ENCODE measurements at regions not wholly inside any gene's neighbourhood (a gene's known extent, or its start where the extent isn't known, plus 50 kb on each side); places are given as distances from the start of the nearest gene placed in this dataset.

DNA sequence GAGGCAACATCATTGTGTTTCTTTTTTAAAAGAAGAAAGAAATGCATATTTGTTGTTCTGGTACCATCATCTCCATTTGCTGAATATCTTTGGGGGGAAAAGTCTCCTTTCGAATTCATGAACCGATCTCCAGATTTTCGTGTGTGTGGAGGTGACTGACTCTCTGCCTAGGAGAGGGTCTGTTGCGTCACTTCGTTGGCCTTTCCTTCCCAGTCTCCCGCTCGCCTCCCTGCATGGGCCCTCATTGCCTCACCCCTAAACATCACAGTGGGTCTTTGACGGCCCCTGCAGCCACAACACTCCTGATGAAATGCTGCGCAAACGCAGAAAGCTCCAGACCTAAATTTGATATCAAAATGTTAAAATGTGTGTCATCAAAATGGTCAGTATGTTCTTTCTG is 103.2 kb upstream of the RALGPS2 start:
- WGBS (ENCODE audit: missing lambda C conversion rate), result 84% methylated on average over 10 of the region's 10 CpGs
- no peak for DNase-seq (ENCODE audit: low read depth in 1 of 2, low spot score in 1 of 2)
- H3K4me3 ChIP-seq, result no peak overlapping the region
- no peaks in the 10 kb centered on the region for H3K9me3 ChIP-seq
- no peak overlapping the region for H3K4me2 ChIP-seq
- POLR2A ChIA-PET, result no interaction called here
- H3K4me1 ChIP-seq, result no peaks in the 10 kb centered on the region
- no peak overlapping the region for H3K27ac ChIP-seq
- CTCF ChIA-PET, result no interaction called here
- ATAC-seq, result no peak
- no peak for TF ChIP-seq HOXA7 (CRISPR knock-in tag; IDR thresholded peaks at IDR 0.05)
- TF ChIP-seq, protein P1, sequence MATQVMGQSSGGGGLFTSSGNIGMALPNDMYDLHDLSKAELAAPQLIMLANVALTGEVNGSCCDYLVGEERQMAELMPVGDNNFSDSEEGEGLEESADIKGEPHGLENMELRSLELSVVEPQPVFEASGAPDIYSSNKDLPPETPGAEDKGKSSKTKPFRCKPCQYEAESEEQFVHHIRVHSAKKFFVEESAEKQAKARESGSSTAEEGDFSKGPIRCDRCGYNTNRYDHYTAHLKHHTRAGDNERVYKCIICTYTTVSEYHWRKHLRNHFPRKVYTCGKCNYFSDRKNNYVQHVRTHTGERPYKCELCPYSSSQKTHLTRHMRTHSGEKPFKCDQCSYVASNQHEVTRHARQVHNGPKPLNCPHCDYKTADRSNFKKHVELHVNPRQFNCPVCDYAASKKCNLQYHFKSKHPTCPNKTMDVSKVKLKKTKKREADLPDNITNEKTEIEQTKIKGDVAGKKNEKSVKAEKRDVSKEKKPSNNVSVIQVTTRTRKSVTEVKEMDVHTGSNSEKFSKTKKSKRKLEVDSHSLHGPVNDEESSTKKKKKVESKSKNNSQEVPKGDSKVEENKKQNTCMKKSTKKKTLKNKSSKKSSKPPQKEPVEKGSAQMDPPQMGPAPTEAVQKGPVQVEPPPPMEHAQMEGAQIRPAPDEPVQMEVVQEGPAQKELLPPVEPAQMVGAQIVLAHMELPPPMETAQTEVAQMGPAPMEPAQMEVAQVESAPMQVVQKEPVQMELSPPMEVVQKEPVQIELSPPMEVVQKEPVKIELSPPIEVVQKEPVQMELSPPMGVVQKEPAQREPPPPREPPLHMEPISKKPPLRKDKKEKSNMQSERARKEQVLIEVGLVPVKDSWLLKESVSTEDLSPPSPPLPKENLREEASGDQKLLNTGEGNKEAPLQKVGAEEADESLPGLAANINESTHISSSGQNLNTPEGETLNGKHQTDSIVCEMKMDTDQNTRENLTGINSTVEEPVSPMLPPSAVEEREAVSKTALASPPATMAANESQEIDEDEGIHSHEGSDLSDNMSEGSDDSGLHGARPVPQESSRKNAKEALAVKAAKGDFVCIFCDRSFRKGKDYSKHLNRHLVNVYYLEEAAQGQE (IDR thresholded peaks at IDR 0.05), result no peak
- no peak for TF ChIP-seq KDM5A (IDR thresholded peaks at IDR 0.05)
- TF ChIP-seq BHLHE40 (IDR thresholded peaks at IDR 0.05; ENCODE audit: low read depth, low read length), result no peak
- TF ChIP-seq ESRRA (IDR thresholded peaks at IDR 0.05; ENCODE audit: borderline replicate concordance, low read length), result no peak
- no peak for FAIRE-seq

DNA sequence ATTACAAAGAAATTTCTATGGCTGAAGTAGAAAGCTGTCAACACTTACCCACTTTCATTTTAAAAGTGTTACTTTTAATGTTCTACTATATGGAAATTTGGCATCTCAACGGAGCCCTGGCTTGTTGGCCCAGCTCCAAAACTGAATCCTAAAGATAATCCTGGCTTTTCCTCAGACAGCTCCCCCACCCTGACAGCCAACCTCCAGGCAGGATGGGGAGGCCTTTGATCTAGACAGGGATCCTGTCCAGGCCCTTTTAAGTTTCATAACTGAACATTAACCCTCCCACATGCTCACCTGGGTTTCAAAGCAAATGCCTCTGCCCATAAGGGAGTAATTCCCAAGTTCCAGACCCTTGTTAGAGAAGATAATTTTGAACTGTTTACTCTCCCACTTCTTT is 99.3 kb upstream of the RALGPS2 start:
- WGBS (ENCODE audit: missing lambda C conversion rate), result 28% methylated on average over 1 of the region's 1 CpG
- Histone ChIP-seq H3K9me3 (no peaks in the 10 kb centered on the region), H3K27ac (no peak overlapping the region), H3K4me1 (no peaks in the 10 kb centered on the region), H3K4me2 (no peak overlapping the region), H3K4me3 (no peak overlapping the region)
- TF ChIP-seq, protein P2, sequence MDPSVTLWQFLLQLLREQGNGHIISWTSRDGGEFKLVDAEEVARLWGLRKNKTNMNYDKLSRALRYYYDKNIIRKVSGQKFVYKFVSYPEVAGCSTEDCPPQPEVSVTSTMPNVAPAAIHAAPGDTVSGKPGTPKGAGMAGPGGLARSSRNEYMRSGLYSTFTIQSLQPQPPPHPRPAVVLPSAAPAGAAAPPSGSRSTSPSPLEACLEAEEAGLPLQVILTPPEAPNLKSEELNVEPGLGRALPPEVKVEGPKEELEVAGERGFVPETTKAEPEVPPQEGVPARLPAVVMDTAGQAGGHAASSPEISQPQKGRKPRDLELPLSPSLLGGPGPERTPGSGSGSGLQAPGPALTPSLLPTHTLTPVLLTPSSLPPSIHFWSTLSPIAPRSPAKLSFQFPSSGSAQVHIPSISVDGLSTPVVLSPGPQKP (IDR thresholded peaks at IDR 0.05; ENCODE audit: low read depth, low read length), result no peak
- TF ChIP-seq RFX5 (IDR thresholded peaks at IDR 0.05), result no peak
- TF ChIP-seq KDM5A (IDR thresholded peaks at IDR 0.05), result no peak
- TF ChIP-seq RAD21 (conservative IDR thresholded peaks at IDR 0.05 in 1 of 2, IDR thresholded peaks at IDR 0.05 in 1 of 2), result no peak
- no peak for TF ChIP-seq NFE2L2 (conservative IDR thresholded peaks at IDR 0.05; ENCODE audit: low read length)
- TF ChIP-seq GATA3 (IDR thresholded peaks at IDR 0.05; ENCODE audit: borderline replicate concordance), result no peak
- ChIA-PET POLR2A (no interaction called here), CTCF (no interaction called here)
- ATAC-seq, result no peak
- no peak for DNase-seq (ENCODE audit: low read depth in 1 of 2, low spot score in 1 of 2)
- no peak for FAIRE-seq

DNA sequence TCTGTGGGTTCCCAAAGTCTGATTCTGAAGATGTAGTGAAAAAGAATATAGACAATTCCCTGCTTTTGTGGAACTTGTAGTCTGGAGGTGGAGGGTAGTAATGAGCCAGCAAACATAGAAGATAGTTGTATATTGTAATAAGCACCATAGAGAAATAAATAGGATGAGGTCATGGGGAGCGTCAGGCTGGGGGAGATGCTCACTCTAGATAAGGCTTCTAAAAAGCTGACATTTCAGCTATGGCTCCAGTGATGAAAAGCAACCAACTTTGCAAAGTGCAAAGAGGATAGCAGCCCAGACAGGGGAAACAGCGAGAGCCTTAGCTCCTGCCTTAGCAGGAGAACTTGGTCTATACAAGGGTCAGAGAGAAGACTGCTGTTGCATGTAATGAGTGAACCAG is 98.0 kb upstream of the RALGPS2 start:
- FAIRE-seq (no peak), ATAC-seq (no peak), DNase-seq (ENCODE audit: low read depth in 1 of 2, low spot score in 1 of 2) (no peak)
- 81% methylated on average over 2 of the region's 2 CpGs for WGBS (ENCODE audit: missing lambda C conversion rate)
- ChIA-PET CTCF (interaction anchor here (1.2 kb wide), 1 partner anchor 24 kb away, joined by 4 read pairs; no protein-coding TSS in a partner anchor), POLR2A (no interaction called here)
- H3K4me2 ChIP-seq, result no peak overlapping the region
- no peaks in the 10 kb centered on the region for H3K9me3 ChIP-seq
- no peaks in the 10 kb centered on the region for H3K4me1 ChIP-seq
- no peak overlapping the region for H3K4me3 ChIP-seq
- TF ChIP-seq RARB (CRISPR knock-in tag; IDR thresholded peaks at IDR 0.05) (no peak), EHMT2 (IDR thresholded peaks at IDR 0.05; ENCODE audit: low read depth) (no peak), EP300 (IDR thresholded peaks at IDR 0.05) (no peak), NR3C1 (IDR thresholded peaks at IDR 0.05) (no peak), RFX5 (IDR thresholded peaks at IDR 0.05) (no peak), HOXB5 (CRISPR knock-in tag; IDR thresholded peaks at IDR 0.05) (no peak), KDM1A (IDR thresholded peaks at IDR 0.05; ENCODE audit: low read depth) (no peak), MAFK (IDR thresholded peaks at IDR 0.05; ENCODE audit: partially characterized antibody) (no peak), ZFP36 (IDR thresholded peaks at IDR 0.05; ENCODE audit: borderline replicate concordance, partially characterized antibody) (no peak), MAZ (IDR thresholded peaks at IDR 0.05; ENCODE audit: borderline replicate concordance, low read depth, low read length) (no peak)
- TF ChIP-seq, protein P3, sequence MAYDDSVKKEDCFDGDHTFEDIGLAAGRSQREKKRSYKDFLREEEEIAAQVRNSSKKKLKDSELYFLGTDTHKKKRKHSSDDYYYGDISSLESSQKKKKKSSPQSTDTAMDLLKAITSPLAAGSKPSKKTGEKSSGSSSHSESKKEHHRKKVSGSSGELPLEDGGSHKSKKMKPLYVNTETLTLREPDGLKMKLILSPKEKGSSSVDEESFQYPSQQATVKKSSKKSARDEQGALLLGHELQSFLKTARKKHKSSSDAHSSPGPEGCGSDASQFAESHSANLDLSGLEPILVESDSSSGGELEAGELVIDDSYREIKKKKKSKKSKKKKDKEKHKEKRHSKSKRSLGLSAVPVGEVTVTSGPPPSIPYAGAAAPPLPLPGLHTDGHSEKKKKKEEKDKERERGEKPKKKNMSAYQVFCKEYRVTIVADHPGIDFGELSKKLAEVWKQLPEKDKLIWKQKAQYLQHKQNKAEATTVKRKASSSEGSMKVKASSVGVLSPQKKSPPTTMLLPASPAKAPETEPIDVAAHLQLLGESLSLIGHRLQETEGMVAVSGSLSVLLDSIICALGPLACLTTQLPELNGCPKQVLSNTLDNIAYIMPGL (CRISPR knock-in tag; IDR thresholded peaks at IDR 0.05; ENCODE audit: borderline replicate concordance), result no peak
- TF ChIP-seq, protein P4, sequence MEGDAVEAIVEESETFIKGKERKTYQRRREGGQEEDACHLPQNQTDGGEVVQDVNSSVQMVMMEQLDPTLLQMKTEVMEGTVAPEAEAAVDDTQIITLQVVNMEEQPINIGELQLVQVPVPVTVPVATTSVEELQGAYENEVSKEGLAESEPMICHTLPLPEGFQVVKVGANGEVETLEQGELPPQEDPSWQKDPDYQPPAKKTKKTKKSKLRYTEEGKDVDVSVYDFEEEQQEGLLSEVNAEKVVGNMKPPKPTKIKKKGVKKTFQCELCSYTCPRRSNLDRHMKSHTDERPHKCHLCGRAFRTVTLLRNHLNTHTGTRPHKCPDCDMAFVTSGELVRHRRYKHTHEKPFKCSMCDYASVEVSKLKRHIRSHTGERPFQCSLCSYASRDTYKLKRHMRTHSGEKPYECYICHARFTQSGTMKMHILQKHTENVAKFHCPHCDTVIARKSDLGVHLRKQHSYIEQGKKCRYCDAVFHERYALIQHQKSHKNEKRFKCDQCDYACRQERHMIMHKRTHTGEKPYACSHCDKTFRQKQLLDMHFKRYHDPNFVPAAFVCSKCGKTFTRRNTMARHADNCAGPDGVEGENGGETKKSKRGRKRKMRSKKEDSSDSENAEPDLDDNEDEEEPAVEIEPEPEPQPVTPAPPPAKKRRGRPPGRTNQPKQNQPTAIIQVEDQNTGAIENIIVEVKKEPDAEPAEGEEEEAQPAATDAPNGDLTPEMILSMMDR (IDR thresholded peaks at IDR 0.05), result no peak
- TF ChIP-seq, protein P5, sequence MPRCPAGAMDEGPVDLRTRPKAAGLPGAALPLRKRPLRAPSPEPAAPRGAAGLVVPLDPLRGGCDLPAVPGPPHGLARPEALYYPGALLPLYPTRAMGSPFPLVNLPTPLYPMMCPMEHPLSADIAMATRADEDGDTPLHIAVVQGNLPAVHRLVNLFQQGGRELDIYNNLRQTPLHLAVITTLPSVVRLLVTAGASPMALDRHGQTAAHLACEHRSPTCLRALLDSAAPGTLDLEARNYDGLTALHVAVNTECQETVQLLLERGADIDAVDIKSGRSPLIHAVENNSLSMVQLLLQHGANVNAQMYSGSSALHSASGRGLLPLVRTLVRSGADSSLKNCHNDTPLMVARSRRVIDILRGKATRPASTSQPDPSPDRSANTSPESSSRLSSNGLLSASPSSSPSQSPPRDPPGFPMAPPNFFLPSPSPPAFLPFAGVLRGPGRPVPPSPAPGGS (IDR thresholded peaks at IDR 0.05), result no peak
- H3K27ac ChIP-seq, result no peak overlapping the region
